Neural progenitor cell (in vitro differentiated cells): ENCODE measurements at regions not wholly inside any gene's neighbourhood (a gene's known extent, or its start where the extent isn't known, plus 50 kb on each side); places are given as distances from the start of the nearest gene placed in this dataset.

ENCODE experiments used
- DNase-seq: peaks from one replicate; pipeline ENCODE4 v3.0.0-alpha.2; 2016; ENCODE audit warnings: low spot score
- H2AFZ ChIP-seq: fragments of 200-600 bp; sonication (generic); replicated peaks from 2 replicates; pipeline ENCODE4 v1.6.1; 2016; ENCODE audit warnings: antibody characterized with exemption
- H3F3A ChIP-seq: fragments of 200-600 bp; sonication (generic); 2 replicates; pipeline ENCODE4 v1.6.1; 2016; ENCODE audit warnings: antibody characterized with exemption, low read depth
- H3K27ac ChIP-seq: fragments of 200-600 bp; sonication (generic); 2 replicates; pipeline ENCODE4 v1.5.1; 2016; ENCODE audit warnings: mild to moderate bottlenecking
- H3K27me3 ChIP-seq: fragments of 200-600 bp; sonication (generic); 2 replicates; pipeline ENCODE4 v1.6.1; 2016; ENCODE audit warnings: mild to moderate bottlenecking, moderate library complexity
- H3K36me3 ChIP-seq: fragments of 200-600 bp; sonication (generic); 2 replicates; pipeline ENCODE4 v1.5.1; 2016
- H3K4me1 ChIP-seq: fragments of 200-600 bp; sonication (generic); 2 replicates; pipeline ENCODE4 v1.6.1; 2016; ENCODE audit warnings: mixed run types
- H3K4me2 ChIP-seq: fragments of 200-600 bp; sonication (generic); 2 replicates; pipeline ENCODE4 v1.6.1; 2016
- H3K4me3 ChIP-seq: fragments of 200-600 bp; sonication (generic); 2 replicates; pipeline ENCODE4 v1.5.1; 2016
- H3K79me2 ChIP-seq: fragments of 200-600 bp; sonication (generic); 2 replicates; pipeline ENCODE4 v1.6.1; 2016; ENCODE audit warnings: low read depth
- H3K9ac ChIP-seq: fragments of 200-600 bp; sonication (generic); 2 replicates; pipeline ENCODE4 v1.6.1; 2016
- H3K9me3 ChIP-seq: fragments of 200-600 bp; sonication (generic); 2 replicates; pipeline ENCODE4 v1.5.1; 2016; ENCODE audit warnings: low read depth
- H4K20me1 ChIP-seq: fragments of 200-600 bp; sonication (generic); 2 replicates; pipeline ENCODE4 v1.6.1; 2016; ENCODE audit warnings: low read depth
- H3K27ac Mint-ChIP-seq: 3 replicates; pipeline ENCODE4 v1.8.0; 2021; ENCODE audit warnings: mixed read lengths
- H3K27me3 Mint-ChIP-seq: 2 replicates; pipeline ENCODE4 v1.8.0; 2022; ENCODE audit warnings: low read depth, mild to moderate bottlenecking, inconsistent platforms, moderate library complexity, mixed read lengths; ENCODE audit not compliant: insufficient read depth
- H3K36me3 Mint-ChIP-seq: 3 replicates; pipeline ENCODE4 v1.8.0; 2021; ENCODE audit warnings: mixed read lengths
- H3K4me1 Mint-ChIP-seq: 3 replicates; pipeline ENCODE4 v1.8.0; 2021; ENCODE audit warnings: mixed read lengths
- H3K4me3 Mint-ChIP-seq: 3 replicates; pipeline ENCODE4 v1.8.0; 2021; ENCODE audit warnings: mild to moderate bottlenecking, moderate library complexity, mixed read lengths
- H3K9me3 Mint-ChIP-seq: 3 replicates; pipeline ENCODE4 v1.8.0; 2020; ENCODE audit warnings: mixed read lengths
- EZH2 ChIP-seq: fragments of 200-600 bp; sonication (generic); IDR thresholded peaks from 2 replicates; pipeline ENCODE4 v1.6.1; 2017; ENCODE audit warnings: antibody characterized with exemption, mild to moderate bottlenecking, moderate library complexity
- EZH2phosphoT487 ChIP-seq: fragments of 200-600 bp; sonication (generic); IDR thresholded peaks from 2 replicates; pipeline ENCODE4 v1.6.1; 2017; ENCODE audit warnings: antibody characterized with exemption
- TF ChIP-seq, protein P1 (sequence below): fragments of 200-600 bp; sonication (generic); IDR thresholded peaks from 2 replicates; pipeline ENCODE4 v1.5.1; 2017; ENCODE audit warnings: antibody characterized with exemption, mild to moderate bottlenecking

DNA sequence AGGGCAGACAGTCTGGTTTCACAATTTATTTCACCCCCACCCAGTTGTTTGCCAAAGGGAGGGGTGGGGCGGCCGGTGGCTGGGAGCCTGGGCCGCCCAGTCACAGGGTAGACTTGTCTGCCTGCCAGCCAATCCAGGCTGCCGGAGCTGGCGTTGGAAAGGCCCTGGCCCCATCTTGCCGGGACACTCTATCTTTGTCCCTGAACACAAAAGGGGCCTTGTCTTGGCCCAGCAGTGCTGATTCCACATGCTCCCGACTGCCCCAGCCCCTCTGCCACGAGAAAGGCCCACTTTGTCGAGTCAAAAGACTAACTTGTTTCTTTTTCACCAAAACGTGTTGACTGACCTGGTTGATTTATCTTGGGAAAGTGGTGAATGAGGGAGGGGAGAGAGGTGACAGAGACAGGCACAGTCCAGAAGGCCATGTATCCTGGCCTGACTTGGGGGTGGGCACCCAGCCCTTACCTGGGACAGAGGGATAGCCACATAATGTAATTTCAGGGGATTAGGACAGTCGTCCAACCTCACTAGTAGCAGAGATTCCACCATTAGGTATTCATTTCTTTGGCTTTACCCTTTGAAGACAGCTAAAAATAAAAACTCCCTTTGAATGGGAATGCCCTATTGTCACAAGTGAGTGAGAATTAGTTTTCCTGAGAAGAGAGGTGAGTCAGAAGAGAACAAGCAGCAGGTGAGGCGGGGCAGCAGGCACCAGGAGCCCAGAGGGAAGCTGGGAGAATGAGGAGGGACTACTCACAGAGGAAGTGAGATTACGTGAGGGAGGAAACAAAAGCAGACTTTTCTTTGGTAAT lies 67.0 kb upstream of the SIRPA start:
- no peaks in the 10 kb centered on the region for H4K20me1 ChIP-seq
- no peak overlapping the region for H3K4me3 ChIP-seq
- no peak overlapping the region for H3K27ac ChIP-seq
- Mint-ChIP-seq H3K27ac (peak overlapping the region; percentile 19), H3K36me3 (no peaks in the 10 kb centered on the region), H3K4me3 (no peak overlapping the region), H3K4me1 (peaks cover 16% of the 10 kb centered on the region), H3K27me3 (peaks cover 10% of the 10 kb centered on the region), H3K9me3 (peaks cover 7% of the 10 kb centered on the region)
- no peaks in the 10 kb centered on the region for H3K9me3 ChIP-seq
- no peak overlapping the region for H3K9ac ChIP-seq
- TF ChIP-seq, protein P1, sequence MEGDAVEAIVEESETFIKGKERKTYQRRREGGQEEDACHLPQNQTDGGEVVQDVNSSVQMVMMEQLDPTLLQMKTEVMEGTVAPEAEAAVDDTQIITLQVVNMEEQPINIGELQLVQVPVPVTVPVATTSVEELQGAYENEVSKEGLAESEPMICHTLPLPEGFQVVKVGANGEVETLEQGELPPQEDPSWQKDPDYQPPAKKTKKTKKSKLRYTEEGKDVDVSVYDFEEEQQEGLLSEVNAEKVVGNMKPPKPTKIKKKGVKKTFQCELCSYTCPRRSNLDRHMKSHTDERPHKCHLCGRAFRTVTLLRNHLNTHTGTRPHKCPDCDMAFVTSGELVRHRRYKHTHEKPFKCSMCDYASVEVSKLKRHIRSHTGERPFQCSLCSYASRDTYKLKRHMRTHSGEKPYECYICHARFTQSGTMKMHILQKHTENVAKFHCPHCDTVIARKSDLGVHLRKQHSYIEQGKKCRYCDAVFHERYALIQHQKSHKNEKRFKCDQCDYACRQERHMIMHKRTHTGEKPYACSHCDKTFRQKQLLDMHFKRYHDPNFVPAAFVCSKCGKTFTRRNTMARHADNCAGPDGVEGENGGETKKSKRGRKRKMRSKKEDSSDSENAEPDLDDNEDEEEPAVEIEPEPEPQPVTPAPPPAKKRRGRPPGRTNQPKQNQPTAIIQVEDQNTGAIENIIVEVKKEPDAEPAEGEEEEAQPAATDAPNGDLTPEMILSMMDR: no peak
- TF ChIP-seq EZH2phosphoT487 (no peak), EZH2 (no peak)
- H3K4me1 ChIP-seq: peaks cover 7% of the 10 kb centered on the region
- peak; percentile 57 for DNase-seq
- H3K27me3 ChIP-seq: no peaks in the 10 kb centered on the region
- no peaks in the 10 kb centered on the region for H3K79me2 ChIP-seq
- H3K36me3 ChIP-seq: no peaks in the 10 kb centered on the region
- H3K4me2 ChIP-seq: peak overlapping the region; percentile 34
- H3F3A ChIP-seq: peaks cover 6% of the 10 kb centered on the region
- H2AFZ ChIP-seq: peak overlapping the region; percentile 90

DNA sequence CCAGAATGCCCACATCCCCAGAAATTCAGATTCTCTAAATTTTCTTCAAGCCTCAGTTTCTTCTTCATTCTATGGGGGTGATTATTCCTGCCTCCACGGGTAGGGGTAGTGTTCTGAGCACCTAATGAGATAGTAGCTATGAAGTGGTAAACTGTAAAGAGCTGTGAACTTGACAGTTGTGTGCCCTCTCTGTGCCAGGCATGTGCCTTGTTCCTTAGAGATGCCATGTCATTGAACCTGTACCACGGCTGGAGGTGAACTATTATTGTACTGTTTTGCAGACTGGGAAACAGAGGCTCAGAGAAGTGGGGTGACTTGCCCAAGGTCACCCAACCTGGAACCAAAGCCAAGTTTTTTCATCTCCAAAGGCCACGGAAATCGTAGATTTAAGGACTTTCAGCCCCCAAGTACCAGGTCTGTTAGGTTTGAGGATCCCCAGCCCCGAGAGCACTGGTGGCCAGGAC lies 67.7 kb upstream of the SIRPA start:
- no peaks in the 10 kb centered on the region for H4K20me1 ChIP-seq
- Mint-ChIP-seq H3K27me3 (peaks cover 10% of the 10 kb centered on the region), H3K27ac (no peak overlapping the region), H3K4me3 (no peak overlapping the region), H3K4me1 (peaks cover 16% of the 10 kb centered on the region), H3K36me3 (no peaks in the 10 kb centered on the region), H3K9me3 (peaks cover 13% of the 10 kb centered on the region)
- no peaks in the 10 kb centered on the region for H3K9me3 ChIP-seq
- no peak for DNase-seq
- H3K79me2 ChIP-seq: no peaks in the 10 kb centered on the region
- peaks cover 7% of the 10 kb centered on the region for H3K4me1 ChIP-seq
- H3K4me2 ChIP-seq: peak overlapping the region; percentile 34
- H3K4me3 ChIP-seq: no peak overlapping the region
- H3K27ac ChIP-seq: no peak overlapping the region
- H2AFZ ChIP-seq: peak overlapping the region; percentile 90
- no peak for TF ChIP-seq EZH2phosphoT487
- TF ChIP-seq, protein P1: no peak
- no peak for TF ChIP-seq EZH2
- no peak overlapping the region for H3K9ac ChIP-seq
- H3F3A ChIP-seq: peaks cover 6% of the 10 kb centered on the region
- no peaks in the 10 kb centered on the region for H3K36me3 ChIP-seq
- H3K27me3 ChIP-seq: no peaks in the 10 kb centered on the region

DNA sequence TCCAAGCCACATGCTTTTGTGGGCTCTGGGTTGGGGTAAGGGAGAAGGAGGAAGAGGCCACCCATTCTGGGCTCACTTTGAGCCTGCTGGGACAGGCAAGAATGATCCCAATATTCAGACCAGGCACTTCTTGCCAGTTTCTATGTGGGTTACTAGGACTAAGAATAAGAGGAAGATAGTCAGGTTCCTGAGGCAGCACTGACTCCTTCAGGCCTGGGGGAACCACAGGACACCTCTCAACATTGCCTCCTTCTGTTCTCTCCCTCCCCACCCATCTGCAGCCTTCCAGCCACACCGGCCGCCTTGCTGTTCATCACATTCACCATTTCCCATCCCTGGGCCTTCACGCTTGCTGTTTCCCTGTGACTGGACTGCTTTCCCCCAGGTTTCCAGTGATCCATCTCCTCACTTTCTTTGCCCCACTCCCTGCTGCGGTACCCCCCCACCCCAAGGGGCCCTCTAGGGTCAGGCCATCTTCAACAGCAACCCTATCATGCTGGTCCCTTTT lies 69.2 kb upstream of the SIRPA start:
- Histone ChIP-seq H2AFZ (no peak overlapping the region), H3F3A (peaks cover 6% of the 10 kb centered on the region), H4K20me1 (no peaks in the 10 kb centered on the region), H3K27ac (no peak overlapping the region), H3K4me2 (no peak overlapping the region), H3K9ac (no peak overlapping the region), H3K4me3 (no peak overlapping the region), H3K4me1 (peaks cover 7% of the 10 kb centered on the region), H3K9me3 (no peaks in the 10 kb centered on the region), H3K27me3 (no peaks in the 10 kb centered on the region), H3K36me3 (no peaks in the 10 kb centered on the region), H3K79me2 (no peaks in the 10 kb centered on the region)
- no peak overlapping the region for H3K4me3 Mint-ChIP-seq
- H3K9me3 Mint-ChIP-seq: peaks cover 25% of the 10 kb centered on the region
- peaks cover 8% of the 10 kb centered on the region for H3K4me1 Mint-ChIP-seq
- no peaks in the 10 kb centered on the region for H3K36me3 Mint-ChIP-seq
- peak overlapping the region; percentile 81 for H3K27ac Mint-ChIP-seq
- DNase-seq: no peak
- peaks cover 6% of the 10 kb centered on the region for H3K27me3 Mint-ChIP-seq
- TF ChIP-seq EZH2phosphoT487 (no peak), EZH2 (no peak)
- TF ChIP-seq, protein P1: no peak
